NCI-H460 (cell line): ENCODE measurements at regions not wholly inside any gene's neighbourhood (a gene's known extent, or its start where the extent isn't known, plus 50 kb on each side); places are given as distances from the start of the nearest gene placed in this dataset.
A peak's percentile ranks its signal among the peaks of the same experiment; 100 is the strongest.
"Not testable (repeated sequence)": the region's sequence is repeated elsewhere in the genome, so short reads cannot be mapped to it uniquely, and the experiment has no call there.

Source experiments
- DNase-seq: peaks from one replicate; pipeline ENCODE4 v3.0.0-alpha.2; 2016; ENCODE audit warnings: low read depth; ENCODE audit errors: extremely low read depth

DNA sequence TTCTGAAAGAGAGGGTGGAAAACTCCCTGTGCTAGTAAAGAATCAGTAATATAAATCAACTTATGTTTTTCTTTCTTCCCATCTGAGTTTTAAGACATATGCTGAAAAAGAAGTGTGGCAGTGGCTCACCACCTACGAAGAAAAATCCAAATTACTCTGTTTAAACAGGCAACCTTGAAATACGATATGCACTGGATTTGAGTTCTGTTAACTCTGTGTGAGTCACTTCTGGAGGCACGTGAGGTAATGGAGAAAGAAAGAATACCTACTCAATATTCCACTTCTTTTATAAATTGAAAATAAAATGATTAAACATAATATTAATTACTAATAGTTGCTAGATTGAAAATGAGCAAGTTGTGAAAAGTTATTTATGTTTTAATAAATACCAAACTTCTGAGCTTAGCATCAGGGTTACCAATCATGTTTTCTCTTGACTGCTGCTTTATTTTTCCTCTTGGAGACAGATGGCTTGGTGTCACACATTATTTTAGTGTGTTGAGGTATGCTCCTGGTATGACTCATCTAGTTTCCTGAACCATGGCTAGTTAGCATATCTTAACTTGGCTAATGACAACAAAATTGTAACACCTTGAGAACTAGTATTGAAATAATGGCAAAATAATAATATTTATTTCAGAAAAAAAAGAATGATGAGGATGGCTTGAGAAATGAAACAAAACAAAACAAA, 1705.5 kb upstream of the PIK3C3 start:
- no peak for DNase-seq

DNA sequence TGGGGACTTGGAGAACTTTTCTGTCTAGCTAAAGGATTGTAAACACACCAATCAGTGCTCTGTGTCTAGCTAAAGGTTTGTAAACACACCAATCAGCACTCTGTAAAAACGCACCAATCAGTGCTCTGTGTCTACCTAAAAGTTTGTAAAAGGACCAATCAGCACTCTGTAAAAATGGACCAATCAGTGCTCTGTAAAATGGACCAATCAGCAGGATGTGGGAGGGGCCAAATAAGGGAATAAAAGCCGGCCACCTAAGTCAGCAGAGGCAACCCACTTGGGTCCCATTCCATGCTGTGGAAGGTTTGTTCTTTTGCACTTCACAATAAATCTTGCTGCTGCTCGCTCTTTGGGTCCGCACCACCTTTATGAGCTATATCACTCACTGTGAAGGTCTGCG, 1709.4 kb upstream of the PIK3C3 start:
- DNase-seq, result not testable (repeated sequence)

DNA sequence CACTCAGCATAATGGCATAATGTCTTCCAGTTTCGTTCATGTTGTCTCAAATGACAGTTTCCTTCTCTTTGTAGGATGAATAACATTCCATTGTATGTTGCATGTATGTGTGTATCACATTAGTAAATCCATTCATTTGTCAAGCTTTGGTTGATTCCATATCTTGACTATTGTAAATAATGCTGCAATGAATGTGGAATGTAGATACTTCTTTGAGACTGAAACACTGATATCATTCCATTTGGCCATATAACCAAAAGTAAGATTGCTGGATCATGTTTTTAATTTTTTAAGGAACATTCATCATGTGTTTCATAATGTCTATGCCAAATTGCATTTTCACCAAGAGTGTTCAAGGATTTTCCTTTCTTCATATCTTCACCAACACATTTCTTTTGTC, 1711.4 kb upstream of the PIK3C3 start:
- no peak for DNase-seq

DNA sequence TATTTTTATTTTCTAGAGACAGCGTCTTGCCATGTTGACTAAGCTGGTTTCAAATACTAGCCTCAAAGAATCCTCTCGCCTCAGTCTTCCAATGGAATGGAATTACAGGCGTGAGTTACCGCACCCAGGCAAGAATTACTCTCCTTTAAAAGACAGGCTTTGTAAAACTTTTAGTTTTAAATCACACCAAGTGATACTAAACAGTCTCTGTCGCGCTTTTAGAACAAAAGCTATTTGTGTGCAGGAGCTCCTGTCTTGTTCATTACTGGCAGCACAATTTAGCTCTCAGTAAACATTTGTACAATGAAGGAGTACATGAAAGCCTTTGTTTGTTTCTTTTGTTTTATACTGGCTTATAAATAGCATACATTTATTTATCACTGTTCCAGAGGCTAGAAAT, 1719.2 kb upstream of the PIK3C3 start:
- no peak for DNase-seq

DNA sequence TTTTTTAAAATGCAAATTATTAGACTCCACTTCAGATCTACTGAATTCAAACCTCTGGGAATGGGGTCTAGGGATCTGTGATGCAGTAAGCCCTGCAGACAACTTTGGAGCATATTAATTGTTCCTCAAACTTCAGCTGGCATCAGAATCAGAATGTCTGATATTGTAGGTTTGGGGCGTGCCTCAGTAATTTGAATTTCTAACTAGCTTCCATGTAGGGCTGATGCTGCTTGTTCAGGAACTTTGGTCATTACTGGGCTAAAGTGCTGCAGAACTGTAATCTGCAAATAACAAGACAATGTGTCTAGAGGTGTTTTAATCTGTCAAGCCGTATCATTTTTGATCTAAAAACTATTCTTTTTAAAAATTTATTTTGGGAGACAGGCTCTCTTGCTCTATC, 1719.7 kb upstream of the PIK3C3 start:
- DNase-seq, result no peak

DNA sequence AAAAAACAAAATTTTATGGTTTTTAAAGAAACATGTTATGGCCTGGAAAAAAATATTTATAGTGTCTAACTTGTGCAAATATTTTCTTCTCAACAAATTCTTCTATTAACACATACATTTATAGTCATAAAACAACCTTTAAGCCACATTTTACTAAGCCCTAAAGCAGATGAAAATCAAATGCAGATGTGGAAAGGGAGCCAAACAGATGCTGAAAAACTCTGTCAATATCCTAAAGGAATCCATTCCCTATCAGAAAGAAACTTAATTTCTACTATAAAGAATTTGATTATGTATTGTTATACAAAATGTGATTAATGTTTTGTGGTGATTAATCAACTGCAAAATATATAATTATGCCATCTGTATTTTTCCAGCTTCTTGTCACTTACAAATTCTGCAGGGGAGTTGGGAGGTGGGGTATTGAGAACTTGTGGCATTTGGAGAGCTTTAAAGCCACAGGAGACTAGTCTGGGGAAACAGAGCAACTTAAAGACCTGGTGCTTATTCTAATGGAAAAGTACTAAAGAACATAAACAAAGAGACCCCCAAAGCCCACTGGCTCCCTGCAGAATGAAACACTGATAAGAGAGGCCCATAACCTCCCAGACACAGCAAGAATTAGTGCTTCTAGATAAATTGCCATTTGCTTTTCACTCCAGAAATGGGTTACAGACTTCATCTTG, 1721.0 kb upstream of the PIK3C3 start:
- no peak for DNase-seq

DNA sequence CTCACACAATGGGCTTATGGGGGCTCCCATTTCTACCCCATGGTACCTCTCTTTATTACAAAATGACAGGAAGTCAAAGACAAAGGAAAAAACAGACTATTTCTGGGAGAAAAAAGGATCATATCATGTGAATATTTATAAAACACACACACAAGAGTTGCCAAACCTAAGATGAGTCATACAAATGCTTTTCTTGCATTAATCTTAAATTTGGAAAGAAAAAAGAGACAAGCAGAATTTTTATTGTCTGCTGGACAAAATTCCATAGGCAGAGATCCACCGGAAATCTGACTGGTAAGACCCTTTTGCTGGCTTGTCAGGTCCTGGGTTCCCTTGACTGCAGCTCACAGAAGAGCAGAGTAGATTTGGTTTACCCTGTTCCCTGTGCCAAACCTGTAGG, 1732.3 kb upstream of the PIK3C3 start:
- DNase-seq, result no peak

DNA sequence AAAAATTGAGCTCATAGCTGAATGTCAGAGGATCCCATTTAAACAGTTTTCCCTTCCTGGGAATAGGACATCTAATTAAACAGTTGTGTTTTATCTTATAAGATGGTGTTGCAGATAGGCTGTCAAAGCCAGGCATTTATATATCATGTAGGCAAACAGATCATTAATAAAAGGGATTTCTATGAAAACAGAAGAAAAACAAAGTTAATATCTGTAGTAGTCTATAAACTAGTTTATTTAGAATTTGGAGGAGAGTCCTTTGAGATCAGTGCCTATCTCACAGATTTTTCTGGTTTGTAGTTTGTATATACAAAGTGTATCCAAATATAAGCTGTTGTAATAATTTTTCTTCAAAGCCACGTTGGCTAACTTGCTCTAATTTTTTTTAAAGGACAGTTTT, 1738.2 kb upstream of the PIK3C3 start:
- no peak for DNase-seq

DNA sequence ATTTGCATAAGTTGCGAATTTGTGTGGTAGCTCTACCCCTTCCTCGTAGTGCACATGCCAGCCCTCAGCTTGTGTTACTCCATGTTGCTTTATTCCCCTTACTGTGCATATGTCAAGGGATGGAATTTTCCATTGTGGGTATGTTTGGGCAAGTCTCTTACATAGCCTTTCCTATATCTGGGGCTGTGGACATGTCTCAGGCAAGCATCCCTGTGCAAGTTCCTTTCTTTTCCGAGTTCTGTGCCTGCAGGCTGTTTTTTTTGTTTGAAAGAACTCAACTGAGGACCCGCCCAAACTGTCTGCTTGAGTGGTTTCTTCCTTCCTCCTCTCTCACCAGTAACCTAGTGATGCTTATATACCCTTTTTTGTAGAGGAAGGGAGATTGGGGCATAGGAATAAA, 1739.1 kb upstream of the PIK3C3 start:
- no peak for DNase-seq

DNA sequence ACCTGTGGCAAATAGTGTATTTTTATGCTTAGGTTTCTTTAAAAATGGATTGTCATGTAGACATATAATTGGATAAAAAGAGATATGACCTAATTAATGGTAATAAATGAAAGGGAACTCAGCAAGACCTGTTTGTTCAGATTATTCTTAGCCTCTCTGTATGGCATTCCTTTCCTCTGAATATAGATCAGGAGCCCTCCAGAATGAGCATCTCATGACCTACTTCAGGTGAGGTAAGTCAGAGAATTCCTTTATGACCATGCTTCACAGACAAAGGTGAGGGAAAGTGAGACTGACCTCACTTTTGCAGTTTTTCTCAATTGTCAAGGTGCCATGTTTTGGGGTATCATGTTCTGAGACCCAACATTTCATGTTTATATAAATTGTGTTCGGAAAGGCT, 1744.3 kb upstream of the PIK3C3 start:
- DNase-seq, result no peak

DNA sequence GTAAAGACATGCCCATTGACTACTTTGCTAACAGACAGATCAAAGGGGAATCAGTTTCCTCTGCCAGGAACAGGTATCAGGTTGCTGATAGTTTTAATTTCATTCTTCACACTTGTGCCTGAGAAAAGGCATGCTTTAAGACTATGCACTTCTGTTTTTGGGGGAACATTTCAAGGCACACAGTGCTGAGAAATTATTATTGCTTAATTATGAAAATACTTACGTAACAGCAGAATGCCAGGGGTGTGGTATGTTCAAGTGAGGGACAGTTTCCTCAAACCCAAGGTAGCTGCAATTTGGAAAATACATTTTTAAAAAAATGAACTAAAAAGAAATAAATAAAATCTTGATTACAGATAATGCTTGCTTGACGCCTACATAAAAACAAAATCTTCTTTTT, 1746.1 kb upstream of the PIK3C3 start:
- DNase-seq, result no peak

DNA sequence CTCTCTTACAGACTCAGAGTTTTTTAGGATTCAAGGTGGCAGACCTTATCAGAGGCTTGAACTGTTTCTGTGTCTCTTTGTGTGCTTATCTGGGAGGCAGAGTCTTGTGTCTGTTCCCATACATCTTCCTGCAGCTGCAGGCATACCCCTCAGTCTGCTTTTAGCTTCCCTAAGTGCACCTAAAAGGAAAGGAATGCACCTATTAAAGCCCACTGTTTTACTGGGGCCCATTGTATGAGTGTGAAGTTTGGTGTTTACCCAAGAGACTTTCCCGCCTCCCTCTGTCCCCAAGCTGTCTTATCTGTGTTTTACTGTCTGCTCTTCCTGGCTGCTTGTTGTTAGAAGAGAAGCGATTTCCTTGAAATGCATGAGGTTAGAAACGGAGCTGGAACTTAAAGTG, 1757.3 kb upstream of the PIK3C3 start:
- no peak for DNase-seq

DNA sequence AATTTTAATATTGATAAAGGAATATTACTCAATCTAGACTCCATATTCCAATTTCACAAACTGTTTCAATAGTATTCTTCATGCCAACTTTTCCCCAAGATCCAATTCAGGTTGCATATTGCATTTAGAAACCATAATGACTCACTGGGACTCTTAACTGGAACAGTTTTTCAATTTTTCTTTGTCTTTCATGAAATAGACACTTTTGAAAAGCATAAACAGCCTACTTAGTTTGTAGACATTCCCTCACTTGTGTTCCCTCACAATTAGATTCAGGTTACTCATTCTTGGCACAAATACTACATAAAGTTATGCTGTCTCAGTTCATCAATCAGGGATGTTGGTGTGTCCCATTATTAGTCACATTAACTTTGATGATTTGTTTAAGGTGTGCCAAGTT, 1768.4 kb upstream of the PIK3C3 start:
- DNase-seq, result no peak

DNA sequence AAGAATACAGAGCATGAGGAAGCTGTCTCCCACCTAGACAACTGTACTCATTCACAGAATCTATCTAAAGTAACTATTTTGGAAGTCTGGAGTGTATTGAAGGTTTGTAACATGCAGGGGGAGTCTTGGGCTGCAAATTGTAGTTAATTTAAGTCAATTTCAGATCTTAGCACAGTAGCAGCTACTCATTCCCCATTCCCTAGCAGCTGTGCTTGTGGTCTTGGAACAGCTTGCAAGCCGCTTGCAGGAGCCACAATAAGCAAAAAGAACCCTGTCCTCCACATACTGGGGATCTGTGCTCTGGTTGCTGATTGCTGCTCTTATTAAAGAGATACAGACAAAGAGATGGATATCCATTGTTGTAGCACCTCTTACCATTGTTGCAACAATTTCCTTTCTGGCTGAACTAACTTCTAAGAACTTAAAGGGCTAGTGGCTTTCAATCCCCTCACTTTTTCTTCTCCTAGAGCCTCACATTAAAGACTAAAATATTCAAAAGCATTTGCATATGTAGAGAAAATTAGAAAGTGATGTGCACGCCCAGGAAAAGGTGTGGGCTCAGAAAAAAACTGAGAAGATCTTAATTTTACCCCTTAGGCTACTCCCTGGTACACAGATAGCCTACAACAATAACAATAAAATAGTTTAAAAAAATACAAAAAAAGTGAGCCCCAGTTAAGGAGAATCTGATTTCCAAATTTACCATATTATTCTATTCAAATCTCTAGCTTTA, 1775.1 kb upstream of the PIK3C3 start:
- DNase-seq, result no peak

DNA sequence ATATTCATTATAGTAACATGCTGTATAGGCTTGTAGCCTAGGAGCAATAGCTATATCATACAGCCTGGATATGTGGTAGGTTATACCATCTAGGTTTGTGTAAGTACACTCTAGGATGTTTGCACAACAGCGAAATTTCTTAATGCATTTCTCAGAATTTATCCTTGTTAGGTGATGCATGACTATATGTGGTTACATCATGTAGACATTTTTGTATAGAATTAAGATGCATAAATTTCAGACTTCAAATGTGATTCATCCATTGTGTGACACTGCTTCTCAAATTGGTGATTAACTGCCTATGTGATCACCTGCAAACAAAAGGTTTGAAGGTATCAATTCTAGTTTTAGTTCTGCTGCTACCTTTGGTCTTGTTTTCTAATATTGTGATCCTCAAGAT, 1787.0 kb upstream of the PIK3C3 start:
- DNase-seq, result no peak

DNA sequence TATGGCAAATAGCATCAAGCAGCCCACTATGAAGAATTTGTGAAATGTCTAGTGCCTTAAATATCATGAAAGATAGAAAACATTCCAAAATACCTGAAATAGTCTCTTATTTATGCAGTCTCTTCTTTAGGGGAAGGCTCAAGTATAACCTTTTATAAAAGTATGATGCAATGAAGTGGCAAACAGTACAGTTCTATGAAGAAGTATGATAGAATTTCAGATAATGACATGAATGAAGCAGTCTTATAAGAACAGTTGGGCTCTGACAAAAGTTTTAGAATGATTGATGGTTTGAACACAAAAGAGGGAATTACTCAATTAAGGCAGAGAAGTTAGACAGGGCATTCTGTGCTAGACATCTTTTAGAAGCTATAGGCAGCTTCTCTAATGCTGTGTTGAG, 1791.8 kb upstream of the PIK3C3 start:
- DNase-seq, result no peak

DNA sequence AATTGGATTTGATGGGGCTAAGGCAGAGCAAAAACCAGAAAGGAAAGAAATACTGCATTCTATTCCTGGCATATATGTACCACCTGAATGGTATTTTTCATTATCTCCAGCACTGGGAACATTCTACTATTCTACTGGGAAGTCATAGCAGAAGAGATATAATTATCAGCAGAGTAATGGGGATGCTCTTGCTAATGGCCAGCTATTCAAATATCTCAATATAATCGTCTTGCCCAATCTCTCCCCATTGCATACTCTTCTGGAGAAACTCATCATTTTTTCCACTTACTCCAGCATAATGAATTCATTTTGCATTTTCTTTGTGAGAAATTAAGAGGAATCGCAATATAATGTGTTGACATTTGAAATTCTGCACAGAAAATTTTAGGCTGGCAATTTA, 1794.7 kb upstream of the PIK3C3 start:
- no peak for DNase-seq

DNA sequence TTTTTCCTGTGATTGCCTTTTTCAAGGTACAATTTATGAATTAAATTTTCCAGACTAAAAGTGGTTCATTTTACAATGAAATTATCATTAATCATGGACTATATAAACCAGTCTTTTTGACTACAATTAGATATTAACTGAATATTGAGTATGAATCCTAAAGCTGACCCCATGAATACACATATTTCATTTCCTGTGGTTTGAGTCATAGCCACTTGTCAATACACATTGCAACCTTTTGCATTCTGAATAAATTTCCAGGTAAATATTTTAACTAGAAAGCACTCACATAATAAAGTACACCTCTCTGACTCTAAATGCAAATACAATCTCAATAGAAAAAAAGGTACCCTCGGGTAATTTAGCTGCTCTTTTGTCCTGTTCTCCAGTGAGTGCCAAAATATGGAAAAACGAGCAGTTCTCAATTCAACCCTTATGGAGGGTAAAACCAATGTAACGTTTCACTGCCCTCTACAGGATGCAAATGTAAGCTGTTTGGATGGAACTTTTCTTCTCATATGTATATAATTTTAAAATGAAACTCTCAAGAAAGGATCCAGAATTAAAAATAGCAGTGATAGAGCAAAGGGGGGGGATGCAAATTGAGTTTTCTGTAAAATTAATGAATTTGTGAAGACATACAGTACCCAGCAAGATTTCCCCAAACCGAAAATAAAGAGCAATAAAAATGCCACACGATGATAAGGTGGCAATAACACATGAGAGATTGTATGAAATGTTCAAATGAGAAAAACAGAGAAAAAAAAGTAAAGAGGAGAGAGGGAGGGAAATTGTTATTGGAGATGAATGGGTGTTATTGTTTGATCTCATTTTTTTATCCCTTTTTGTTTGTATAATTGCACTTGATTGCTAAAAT, 1795.7 kb upstream of the PIK3C3 start:
- DNase-seq, result peak; percentile 25

DNA sequence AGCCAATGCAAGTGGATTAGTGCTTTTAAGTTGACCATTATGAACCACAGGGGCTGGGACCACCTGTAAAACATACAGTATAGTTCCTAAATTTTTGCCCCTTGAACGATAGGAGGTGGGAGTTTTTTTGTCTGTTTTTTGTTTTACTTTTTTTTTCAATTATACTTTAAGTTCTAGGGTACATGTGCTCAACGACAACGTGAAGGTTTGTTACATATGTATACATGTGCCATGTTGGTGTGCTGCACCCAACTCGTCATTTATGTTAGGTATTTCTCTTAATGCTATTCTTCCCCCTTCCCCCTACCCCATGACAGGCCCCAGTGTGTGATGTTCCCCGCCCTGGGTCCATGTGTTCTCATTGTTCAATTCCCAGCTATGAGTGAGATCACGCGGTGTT, 1797.9 kb upstream of the PIK3C3 start:
- no peak for DNase-seq

DNA sequence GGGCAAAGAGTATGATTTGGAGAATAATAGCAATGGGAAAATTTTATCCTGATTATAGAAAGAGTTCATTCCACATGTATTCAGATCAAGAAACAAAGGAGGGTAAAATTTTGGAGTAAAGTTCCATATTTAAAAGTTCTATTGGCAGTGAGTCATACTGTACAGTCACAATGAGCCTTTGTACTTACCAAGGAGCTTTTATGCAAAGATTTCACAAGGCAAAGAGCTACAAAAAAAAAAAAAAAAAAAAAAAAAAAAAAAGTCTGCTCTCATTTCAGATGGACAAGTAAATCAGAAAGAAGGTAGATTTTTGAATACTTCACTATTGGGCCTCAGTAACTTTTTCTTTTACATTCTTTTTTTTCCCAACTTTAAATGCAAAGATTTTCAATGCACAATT, 1802.2 kb upstream of the PIK3C3 start:
- no peak for DNase-seq

DNA sequence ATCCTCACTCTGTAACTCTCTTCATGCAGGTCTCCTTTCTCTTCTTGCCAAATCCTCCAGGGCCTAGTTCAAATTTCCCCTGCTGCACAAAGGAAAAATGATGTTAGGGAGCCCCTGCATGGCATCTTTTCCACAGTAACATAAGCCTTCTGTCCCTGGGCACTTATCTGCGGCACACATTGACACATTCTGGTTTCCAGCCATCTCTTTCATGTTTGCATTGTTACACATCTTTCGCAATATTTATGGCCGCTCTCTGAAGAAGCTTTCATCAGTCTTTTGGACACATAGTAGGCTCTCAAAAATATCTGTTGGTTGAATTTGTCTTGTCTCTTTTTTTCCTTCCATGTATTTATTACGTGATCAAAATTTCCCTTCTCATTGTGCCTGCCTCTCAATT, 1806.1 kb upstream of the PIK3C3 start:
- DNase-seq, result no peak
